ENCODE measurements at regions not wholly inside any gene's neighbourhood (a gene's known extent, or its start where the extent isn't known, plus 50 kb on each side); places are given as distances from the start of the nearest gene placed in this dataset.

DNA sequence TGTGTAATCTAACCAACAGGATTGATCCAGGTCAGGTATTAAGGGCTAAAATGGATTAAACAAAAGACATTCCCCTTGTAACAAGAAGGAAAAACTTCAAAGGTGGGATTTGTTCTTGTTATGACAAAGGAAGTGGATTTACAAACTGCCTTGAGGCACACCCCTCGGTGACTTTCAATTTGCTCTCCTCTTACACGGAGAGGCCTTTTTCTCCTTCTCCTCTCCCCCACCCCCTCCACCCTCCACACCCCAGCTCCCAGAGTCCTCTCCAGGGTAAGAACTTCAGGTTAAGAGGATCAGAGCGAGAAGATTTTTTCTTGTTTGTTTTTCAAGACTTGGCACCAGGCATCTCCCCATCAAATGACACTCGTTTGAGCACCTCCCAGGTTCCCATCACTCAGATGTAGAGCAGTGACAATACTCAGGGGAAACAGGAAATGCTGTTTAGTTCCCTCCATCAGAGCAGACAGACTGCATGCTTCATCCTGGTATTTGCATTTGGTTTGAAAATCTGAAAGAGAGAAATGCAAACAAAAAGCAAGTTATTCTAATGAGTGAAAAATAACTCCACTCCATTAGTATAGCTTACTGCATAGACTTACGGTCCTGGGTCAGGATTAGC lies 77.6 kb upstream of the TMEM260 start:
- DNase-seq (ENCODE audit: low read depth), result no peak

- DNase-seq (ENCODE audit: low read depth), result no peak
Measured at GRCh38 chr14:56505361-56505760, 74.2 kb upstream of the TMEM260 start.

GRCh38 chr14:56512521-56512920 lies 67.1 kb upstream of the TMEM260 start:
- DNase-seq (ENCODE audit: low read depth), result no peak

GRCh38 chr14:56514663-56515371 lies 64.8 kb upstream of the TMEM260 start:
- no peak for DNase-seq (ENCODE audit: low read depth)

DNA sequence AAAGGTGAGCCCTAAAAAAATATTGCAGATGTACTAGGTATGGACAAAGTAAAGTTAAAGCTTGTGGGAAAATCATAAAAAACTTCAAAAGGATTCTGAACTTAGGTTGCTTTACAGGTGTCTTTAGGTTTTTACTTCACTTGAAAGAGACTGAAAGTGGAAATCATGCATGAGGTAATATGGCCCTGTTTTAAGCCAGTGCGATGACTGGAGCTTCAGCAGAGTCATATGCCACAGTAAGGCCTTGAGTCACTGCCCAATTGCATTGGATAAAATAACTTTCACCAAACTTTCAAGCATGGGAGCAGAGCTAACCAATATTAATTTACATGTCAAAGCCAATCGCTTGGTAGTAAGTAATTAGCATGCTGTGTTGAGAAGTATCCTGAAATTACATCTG lies 63.9 kb upstream of the TMEM260 start:
- DNase-seq (ENCODE audit: low read depth), result no peak

DNA sequence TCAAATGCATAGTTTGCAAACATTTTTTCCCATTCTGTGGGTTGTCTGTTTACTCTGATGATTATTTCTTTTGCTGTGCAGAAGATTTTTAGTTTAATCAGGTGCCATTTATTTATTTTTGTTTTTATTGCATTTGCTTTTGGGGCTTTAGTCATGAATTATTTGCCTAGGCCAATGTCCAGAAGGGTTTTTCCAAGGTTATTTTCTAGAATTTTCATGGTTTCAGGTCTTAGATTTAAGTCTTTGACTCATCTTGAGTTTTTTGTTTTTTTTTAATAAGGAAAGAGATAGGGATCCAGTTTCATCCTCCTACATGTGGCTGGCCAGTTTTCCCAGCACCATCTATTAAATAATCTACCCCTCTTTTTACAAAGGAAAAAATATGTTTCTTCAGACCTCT lies 57.2 kb upstream of the TMEM260 start:
- DNase-seq (ENCODE audit: low read depth), result no peak

DNA sequence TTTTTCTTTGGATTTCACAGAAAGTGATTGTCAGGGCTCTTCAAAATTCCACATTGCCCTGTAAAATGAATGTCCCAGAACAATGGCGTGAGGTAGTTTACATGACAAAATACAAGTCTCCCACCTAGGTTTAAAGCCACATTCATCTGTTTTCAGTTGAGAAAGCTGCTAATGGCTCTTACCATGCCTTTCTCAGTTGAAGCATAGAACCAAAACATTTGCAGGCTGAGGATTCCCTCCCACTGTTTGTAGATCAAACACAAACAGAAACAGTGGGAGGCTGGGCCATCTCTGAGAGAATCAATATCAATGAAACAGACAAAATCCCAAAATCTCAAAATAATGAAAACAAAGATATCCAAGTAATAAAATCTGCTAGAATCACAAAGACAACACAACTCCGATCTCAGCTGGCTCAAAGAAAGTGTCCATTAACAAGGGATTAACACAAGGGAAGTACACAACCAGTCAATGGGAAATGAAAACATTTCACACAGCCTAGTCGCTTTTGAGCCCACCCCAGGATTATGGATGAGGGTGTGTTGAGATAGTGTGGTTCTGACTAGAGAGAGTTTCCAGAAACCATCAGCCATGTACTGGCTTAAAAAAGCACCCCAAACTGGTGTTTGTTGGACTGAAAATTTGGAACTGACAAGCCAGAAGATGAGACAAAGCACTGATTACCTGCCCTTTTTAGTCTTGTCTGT lies 54.5 kb upstream of the TMEM260 start:
- no peak for DNase-seq (ENCODE audit: low read depth)

DNA sequence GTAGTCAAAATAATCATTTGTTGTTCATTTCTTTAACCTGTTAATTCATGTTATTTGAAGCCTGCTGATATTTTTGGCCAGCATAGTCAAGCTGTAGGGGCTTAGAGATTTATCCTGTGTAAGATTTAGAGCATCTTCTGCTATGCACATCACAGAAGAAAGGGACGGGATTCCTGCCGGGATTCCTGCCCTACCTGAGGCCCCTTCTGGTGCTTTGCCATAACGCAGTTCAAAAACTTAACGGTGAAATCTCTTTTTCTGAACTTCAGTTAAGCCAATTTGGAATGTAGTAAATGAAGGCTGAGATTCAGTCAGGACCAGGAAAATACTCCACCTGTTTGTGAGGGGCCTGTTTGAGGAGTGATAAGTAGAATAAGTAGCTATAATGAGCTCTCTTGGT lies 50.7 kb upstream of the TMEM260 start:
- DNase-seq (ENCODE audit: low read depth), result no peak

All from activated gamma-delta T cell treated with anti-CD3 and anti-CD28 coated beads, Interleukin-2, amount 50 U/mL, for 16 hours (primary cell).